A549 (cell line): ENCODE measurements at regions not wholly inside any gene's neighbourhood (a gene's known extent, or its start where the extent isn't known, plus 50 kb on each side); places are given as distances from the start of the nearest gene placed in this dataset.

Source experiments
- CBX2 ChIP-seq: fragments of 200-600 bp; sonication (generic); IDR thresholded peaks from 2 replicates; pipeline ENCODE4 v1.6.1; 2016; ENCODE audit warnings: low read depth, mild to moderate bottlenecking, borderline replicate concordance
- EP300 ChIP-seq, 2 experiments: fragments of >200 bp; sonication (Bioruptor Twin); formaldehyde crosslinking; IDR thresholded peaks; 2 replicates in 1 of 2; 3 replicates in 1 of 2; pipeline ENCODE4 v1.6.1; 2016 to 2017
- HOXA7 ChIP-seq: fragments of 250-450 bp; sonication (Bioruptor Pico); IDR thresholded peaks from 2 replicates; pipeline ENCODE4 v1.5.0; 2020; ENCODE audit warnings: mild to moderate bottlenecking, moderate library complexity
- JUNB ChIP-seq: fragments of >200 bp; sonication (Bioruptor Twin); formaldehyde crosslinking; IDR thresholded peaks from 2 replicates; pipeline ENCODE4 v1.6.1; 2016
- MAFK ChIP-seq: fragments of 450-650 bp; IDR thresholded peaks from 2 replicates; pipeline ENCODE4 v1.6.1; 2014; ENCODE audit not compliant: partially characterized antibody
- POLR2A ChIP-seq: IDR thresholded peaks from 2 replicates; pipeline ENCODE4 v1.6.1; 2012; ENCODE audit warnings: mild to moderate bottlenecking, low read length
- RAD21 ChIP-seq, 2 experiments: fragments of >200 bp in 1 of 2; sonication (Bioruptor Twin) in 1 of 2; formaldehyde crosslinking in 1 of 2; IDR thresholded peaks in 1 of 2; conservative IDR thresholded peaks in 1 of 2; 2 replicates in 1 of 2; 3 replicates in 1 of 2; pipeline ENCODE4 v1.6.1; 2012 to 2018; ENCODE audit warnings: inconsistent platforms in 1 of 2
- RARB ChIP-seq: fragments of 250-450 bp; sonication (Bioruptor Pico); IDR thresholded peaks from 2 replicates; pipeline ENCODE4 v1.8.0; 2021; ENCODE audit warnings: mild to moderate bottlenecking, moderate library complexity
- RFX5 ChIP-seq: fragments of 450-650 bp; IDR thresholded peaks from 2 replicates; pipeline ENCODE4 v1.7.1; 2014; ENCODE audit warnings: antibody characterized with exemption, mild to moderate bottlenecking, moderate library complexity
- SMC3 ChIP-seq: fragments of >200 bp; sonication (Bioruptor Twin); formaldehyde crosslinking; IDR thresholded peaks from 3 replicates; pipeline ENCODE4 v1.6.1; 2018; ENCODE audit warnings: inconsistent platforms
- TF ChIP-seq, protein P1 (sequence below): fragments of >200 bp; sonication (Bioruptor Twin); formaldehyde crosslinking; IDR thresholded peaks from 3 replicates; pipeline ENCODE4 v1.5.1; 2016
- TF ChIP-seq, protein P2 (sequence below): IDR thresholded peaks from 2 replicates; pipeline ENCODE4 v1.6.1; 2012
- TF ChIP-seq, protein P3 (sequence below): fragments of 200-600 bp; sonication (generic); IDR thresholded peaks from 2 replicates; pipeline ENCODE4 v1.6.1; 2016; ENCODE audit warnings: antibody characterized with exemption, mild to moderate bottlenecking, moderate library complexity
- TF ChIP-seq, protein P4 (sequence below): IDR thresholded peaks from 2 replicates; pipeline ENCODE4 v1.6.1; 2012

DNA sequence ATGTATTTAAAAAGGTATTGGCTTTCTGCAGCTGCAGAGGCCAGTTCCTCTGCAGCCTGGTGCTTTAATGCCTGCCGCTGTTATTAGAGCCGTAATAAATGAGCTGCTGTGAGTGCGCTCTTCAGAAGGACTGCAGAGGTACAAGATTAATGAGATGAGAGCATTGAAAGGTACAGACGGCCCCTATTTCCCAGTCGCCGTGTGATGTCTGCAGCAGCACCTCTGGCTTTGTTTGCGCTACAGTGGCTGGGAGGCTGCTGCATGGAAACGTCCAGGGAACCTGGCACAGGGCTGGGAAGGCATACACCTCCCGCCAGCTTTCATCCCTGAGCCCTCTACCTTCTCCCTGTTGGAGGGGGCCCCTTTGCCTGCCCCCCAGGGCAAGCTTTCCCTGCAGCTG, 383.8 kb upstream of the ZMIZ1 start:
- TF ChIP-seq, protein P1, sequence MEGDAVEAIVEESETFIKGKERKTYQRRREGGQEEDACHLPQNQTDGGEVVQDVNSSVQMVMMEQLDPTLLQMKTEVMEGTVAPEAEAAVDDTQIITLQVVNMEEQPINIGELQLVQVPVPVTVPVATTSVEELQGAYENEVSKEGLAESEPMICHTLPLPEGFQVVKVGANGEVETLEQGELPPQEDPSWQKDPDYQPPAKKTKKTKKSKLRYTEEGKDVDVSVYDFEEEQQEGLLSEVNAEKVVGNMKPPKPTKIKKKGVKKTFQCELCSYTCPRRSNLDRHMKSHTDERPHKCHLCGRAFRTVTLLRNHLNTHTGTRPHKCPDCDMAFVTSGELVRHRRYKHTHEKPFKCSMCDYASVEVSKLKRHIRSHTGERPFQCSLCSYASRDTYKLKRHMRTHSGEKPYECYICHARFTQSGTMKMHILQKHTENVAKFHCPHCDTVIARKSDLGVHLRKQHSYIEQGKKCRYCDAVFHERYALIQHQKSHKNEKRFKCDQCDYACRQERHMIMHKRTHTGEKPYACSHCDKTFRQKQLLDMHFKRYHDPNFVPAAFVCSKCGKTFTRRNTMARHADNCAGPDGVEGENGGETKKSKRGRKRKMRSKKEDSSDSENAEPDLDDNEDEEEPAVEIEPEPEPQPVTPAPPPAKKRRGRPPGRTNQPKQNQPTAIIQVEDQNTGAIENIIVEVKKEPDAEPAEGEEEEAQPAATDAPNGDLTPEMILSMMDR, result no peak
- TF ChIP-seq CBX2 (no peak), EP300 (IDR thresholded peaks at IDR 0.05) (no peak), SMC3 (no peak), POLR2A (no peak), MAFK (no peak), RAD21 (conservative IDR thresholded peaks at IDR 0.05 in 1 of 2, IDR thresholded peaks at IDR 0.05 in 1 of 2) (no peak), RARB (CRISPR knock-in tag) (no peak), HOXA7 (no peak), RFX5 (no peak), JUNB (no peak)
- TF ChIP-seq, protein P2, sequence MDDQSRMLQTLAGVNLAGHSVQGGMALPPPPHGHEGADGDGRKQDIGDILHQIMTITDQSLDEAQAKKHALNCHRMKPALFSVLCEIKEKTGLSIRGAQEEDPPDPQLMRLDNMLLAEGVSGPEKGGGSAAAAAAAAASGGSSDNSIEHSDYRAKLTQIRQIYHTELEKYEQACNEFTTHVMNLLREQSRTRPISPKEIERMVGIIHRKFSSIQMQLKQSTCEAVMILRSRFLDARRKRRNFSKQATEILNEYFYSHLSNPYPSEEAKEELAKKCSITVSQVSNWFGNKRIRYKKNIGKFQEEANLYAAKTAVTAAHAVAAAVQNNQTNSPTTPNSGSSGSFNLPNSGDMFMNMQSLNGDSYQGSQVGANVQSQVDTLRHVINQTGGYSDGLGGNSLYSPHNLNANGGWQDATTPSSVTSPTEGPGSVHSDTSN, result no peak
- TF ChIP-seq, protein P3, sequence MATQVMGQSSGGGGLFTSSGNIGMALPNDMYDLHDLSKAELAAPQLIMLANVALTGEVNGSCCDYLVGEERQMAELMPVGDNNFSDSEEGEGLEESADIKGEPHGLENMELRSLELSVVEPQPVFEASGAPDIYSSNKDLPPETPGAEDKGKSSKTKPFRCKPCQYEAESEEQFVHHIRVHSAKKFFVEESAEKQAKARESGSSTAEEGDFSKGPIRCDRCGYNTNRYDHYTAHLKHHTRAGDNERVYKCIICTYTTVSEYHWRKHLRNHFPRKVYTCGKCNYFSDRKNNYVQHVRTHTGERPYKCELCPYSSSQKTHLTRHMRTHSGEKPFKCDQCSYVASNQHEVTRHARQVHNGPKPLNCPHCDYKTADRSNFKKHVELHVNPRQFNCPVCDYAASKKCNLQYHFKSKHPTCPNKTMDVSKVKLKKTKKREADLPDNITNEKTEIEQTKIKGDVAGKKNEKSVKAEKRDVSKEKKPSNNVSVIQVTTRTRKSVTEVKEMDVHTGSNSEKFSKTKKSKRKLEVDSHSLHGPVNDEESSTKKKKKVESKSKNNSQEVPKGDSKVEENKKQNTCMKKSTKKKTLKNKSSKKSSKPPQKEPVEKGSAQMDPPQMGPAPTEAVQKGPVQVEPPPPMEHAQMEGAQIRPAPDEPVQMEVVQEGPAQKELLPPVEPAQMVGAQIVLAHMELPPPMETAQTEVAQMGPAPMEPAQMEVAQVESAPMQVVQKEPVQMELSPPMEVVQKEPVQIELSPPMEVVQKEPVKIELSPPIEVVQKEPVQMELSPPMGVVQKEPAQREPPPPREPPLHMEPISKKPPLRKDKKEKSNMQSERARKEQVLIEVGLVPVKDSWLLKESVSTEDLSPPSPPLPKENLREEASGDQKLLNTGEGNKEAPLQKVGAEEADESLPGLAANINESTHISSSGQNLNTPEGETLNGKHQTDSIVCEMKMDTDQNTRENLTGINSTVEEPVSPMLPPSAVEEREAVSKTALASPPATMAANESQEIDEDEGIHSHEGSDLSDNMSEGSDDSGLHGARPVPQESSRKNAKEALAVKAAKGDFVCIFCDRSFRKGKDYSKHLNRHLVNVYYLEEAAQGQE, result no peak
- TF ChIP-seq, protein P4, sequence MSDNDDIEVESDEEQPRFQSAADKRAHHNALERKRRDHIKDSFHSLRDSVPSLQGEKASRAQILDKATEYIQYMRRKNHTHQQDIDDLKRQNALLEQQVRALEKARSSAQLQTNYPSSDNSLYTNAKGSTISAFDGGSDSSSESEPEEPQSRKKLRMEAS, result no peak
